Body of pancreas (tissue), 4 donors: ENCODE measurements at regions not wholly inside any gene's neighbourhood (a gene's known extent, or its start where the extent isn't known, plus 50 kb on each side); places are given as distances from the start of the nearest gene placed in this dataset.

Source experiments
- CTCF ChIP-seq, 7 experiments: fragments of 450-650 bp in 4 of 7; fragments of 200-600 bp in 3 of 7; sonication (generic) in 3 of 7; IDR thresholded peaks; one replicate each; pipeline ENCODE4 v1.5.1; 2016 to 2019; ENCODE audit warnings: antibody characterized with exemption in 7 of 7
- POLR2A ChIP-seq, 3 donors: fragments of 450-650 bp; IDR thresholded peaks; one replicate each; pipeline ENCODE4 v1.6.1; 2016; ENCODE audit warnings: antibody characterized with exemption in 3 of 3, mild to moderate bottlenecking in 2 of 3

- TF ChIP-seq CTCF (IDR thresholded peaks at IDR 0.05) (no peak), POLR2A (IDR thresholded peaks at IDR 0.05) (no peak)
These were observed 100.7 kb upstream of the PLET1 start for GRCh38 chr11:112361396-112361795.
